ENCODE measurements at regions not wholly inside any gene's neighbourhood (a gene's known extent, or its start where the extent isn't known, plus 50 kb on each side); places are given as distances from the start of the nearest gene placed in this dataset.
"Not testable (repeated sequence)": the region's sequence is repeated elsewhere in the genome, so short reads cannot be mapped to it uniquely, and the experiment has no call there.

- no peak for DNase-seq
These were observed 165.5 kb downstream of the EFNB1 start for GRCh38 chrX:68994135-68994890.

DNA sequence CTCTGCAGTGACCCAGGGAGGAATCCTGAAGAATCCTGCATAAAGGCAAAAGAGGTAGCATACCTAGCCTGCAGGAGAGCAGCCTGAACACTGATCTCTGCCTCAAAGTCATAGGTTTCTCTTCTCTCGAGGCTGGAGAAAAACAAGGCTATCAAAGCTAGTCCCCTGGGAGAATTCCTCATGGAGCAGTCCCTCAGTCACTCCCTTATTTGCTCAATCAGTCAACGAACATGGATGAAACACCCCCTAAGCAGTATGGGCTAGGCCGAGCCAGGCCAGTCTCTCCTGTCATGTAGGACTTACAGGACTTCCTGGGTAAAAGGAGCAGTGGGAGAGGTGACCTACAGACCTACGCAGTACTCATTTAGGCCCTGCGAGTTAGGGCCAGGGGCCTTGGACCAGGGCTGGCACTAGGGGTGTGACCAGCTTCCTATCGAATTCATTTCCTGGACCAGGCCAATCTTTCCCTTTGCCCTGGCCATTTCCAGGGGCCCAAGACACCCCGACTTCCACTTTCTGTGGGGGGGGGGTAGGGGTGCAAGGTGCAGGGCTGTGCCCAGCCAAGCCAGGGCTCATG lies 164.1 kb downstream of the EFNB1 start:
- no peak for DNase-seq

- DNase-seq = no peak
These were observed 163.0 kb downstream of the EFNB1 start for GRCh38 chrX:68991691-68992345.

- no peak for DNase-seq
These were observed 162.1 kb downstream of the EFNB1 start for GRCh38 chrX:68990948-68991347.

DNA sequence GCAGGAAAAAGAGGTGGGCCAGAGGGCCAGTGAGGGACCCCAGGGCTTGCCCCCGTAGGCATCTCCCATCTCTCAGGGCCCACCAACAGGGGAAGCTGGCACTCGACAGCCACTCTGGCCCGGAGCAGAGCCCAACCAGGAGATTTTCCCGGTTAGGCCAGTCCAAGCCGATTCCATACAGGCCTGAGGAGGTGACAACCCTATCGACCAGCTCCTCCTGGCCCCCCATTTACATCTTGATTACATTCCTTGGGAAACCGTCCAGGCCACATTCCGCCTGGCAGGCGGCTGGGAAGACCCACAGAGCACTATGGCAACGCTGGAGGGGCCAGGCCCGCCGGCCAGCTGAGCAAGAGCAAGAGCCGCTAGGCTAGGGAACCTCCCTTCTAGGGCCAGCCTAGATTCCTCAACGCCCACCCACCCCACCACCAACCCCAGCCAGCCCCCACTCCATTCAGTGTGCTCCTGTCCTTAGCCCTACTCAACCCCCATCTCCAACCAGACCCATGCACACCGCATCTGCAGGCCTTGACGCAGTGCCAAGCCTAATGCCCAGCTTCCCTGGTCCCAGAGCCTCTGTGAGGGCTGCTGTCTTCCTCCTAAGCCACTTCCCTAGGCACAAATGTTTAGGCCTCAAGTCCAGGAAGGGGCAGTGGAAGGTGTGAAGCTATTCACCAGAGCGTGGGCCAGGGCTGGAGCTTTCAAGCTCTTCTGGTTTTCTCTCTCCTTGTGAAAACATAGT lies 161.2 kb downstream of the EFNB1 start:
- peak in 1 of 2 experiments; percentile 46 for DNase-seq

- DNase-seq = no peak
These were observed 160.6 kb downstream of the EFNB1 start for GRCh38 chrX:68989456-68989855.

GRCh38 chrX:68988865-68989264 lies 160.0 kb downstream of the EFNB1 start:
- no peak for DNase-seq

- DNase-seq = no peak
These were observed 156.4 kb downstream of the EFNB1 start for GRCh38 chrX:68985135-68985755.

- DNase-seq = no peak
These were observed 154.4 kb downstream of the EFNB1 start for GRCh38 chrX:68983004-68983857.

DNA sequence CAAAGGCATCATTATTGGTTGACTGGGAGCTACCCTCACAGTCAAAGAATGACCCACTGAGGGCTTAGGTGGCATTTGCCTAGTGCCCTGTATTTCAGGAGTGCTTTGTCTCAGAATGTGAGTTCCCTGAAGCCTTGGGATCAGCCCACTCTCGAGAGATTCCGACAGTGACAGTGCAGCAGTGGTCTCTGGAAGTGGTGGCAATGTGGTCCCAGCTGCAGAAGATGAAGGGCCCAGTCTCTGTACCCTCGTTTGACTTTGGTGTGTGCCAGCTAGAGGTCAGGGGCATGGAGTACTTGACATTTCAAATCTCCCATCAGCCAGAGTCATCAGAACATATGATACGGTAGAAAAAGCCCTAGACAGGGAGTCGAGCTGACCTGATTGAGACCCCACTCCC lies 153.7 kb downstream of the EFNB1 start:
- no peak for DNase-seq

GRCh38 chrX:68980906-68981616 lies 152.2 kb downstream of the EFNB1 start:
- DNase-seq = no peak

DNA sequence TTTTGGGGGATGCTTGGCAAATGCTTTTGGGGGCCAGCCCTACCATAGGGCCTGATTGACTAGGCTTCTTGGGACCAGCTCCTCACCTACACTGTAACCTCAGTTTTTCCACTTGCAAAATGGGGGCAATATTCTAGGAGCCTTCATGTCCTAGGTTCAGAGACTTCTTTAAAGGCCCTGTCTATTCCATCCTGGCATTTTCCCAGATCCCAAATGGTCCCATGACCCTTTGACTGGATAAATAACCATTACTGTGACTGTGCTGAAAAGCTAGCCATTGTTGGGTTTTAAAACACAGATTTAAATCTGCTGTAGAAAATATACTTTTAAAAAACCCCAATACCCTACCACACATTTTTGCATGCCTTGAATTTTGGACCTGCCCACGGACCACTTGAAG lies 149.8 kb downstream of the EFNB1 start:
- no peak for DNase-seq

GRCh38 chrX:68978255-68978654 lies 149.4 kb downstream of the EFNB1 start:
- DNase-seq = no peak

DNA sequence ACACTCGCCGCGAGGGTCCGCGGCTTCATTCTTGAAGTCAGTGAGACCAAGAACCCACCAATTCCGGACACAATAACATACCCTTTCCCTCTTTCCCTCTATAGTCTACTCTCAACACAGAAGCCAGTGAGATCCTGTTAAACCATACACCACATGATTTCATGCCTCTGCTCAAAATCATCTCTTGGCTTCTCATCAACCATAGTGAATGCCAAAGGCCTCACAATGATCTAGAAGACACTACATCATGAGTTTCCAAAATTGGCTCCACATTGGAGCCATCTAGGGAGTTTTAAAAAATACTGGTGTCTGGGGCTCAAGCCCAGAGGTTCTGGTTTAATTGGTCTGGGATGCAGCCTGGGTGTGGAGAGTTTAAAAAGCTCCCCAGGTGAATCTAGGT lies 124.5 kb downstream of the EFNB1 start:
- no peak for DNase-seq

- DNase-seq = not testable (repeated sequence)
These were observed 123.3 kb downstream of the EFNB1 start for GRCh38 chrX:68951942-68952619.

DNA sequence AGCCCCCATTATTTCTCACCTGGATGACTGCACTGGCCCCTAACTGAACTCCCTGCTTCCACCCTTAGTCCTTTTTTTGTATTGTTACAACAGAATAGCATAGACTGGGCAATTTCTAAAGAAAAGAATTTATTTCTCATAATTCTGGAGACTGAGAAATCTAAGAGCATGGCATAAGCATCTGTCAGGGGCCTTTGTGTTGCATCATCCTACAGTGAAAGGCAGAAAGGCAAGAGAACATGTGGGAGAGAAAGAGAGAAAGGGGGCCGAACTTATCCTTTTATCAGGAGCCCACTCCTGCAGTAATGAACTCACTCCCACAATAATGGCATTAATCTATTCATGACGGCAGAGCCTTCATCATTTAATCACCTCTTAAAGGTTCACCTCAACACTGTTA lies 122.1 kb downstream of the EFNB1 start:
- no peak for DNase-seq

DNA sequence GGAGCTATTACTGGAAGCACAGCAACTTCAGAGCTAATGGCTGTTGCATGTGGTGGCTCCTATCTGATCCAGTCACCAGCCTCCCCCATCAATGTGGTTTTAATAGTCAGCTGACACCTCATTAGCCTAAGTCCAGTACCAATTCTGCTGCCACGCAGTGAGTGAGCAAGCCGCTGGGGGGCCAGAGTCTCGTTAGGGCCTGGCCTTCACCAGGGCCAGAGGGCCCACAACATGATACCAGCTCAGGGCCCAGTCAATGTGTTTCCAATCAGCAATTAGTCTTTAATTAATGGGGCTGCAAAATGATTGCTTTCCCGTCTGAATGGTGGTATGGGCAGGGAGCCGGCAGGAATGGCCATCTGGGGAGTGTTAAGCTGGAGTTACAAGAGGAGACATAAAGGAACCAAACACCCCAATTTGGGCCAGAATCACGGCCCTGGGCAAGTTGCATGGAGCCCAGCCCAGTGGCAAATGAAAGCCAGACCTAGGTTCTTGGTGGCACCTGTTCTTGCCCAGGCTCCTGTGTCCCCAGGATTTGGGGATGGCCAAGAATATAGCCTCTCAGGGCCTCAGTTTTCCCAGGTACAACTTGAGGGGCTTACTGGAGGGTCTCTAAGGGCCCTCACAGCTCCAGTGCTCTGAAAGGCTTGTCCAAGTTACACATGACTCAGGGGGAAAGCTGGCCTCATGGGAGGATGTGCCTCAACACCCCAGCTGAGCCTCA lies 119.2 kb downstream of the EFNB1 start:
- DNase-seq = no peak

- peak in 1 of 2 experiments; percentile 16 for DNase-seq
These were observed 116.9 kb downstream of the EFNB1 start for GRCh38 chrX:68945603-68946228.

DNA sequence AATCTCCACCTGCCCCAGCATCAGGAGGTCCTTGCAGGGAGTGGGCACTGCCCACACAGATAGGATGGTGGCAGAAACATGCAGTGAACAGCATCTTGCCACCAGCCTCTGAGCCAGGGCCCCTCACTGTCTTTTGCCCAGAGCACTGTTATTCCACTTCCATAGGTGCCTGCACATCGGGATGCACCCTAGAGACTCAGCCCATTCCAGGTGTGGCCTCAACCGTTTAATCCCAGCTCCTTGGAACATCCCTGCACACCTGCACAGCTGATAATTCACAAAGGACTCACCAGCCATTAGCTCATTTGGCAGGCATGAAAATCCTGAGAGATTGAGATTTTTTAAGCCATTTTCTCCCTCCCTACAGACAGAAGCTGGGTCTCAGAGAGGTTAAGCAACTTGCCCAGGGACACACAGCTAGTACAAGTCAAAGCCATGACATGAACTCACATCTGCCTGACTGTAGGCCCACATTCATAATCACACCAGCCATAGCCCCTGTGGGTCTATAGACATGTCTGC lies 116.3 kb downstream of the EFNB1 start:
- DNase-seq = no peak

Measured in NCI-H526 (cell line).